K562 (cell line): ENCODE measurements at regions not wholly inside any gene's neighbourhood (a gene's known extent, or its start where the extent isn't known, plus 50 kb on each side); places are given as distances from the start of the nearest gene placed in this dataset.

ENCODE experiments used
- ATAC-seq: fragments of 200-7000 bp; cut with Tn5 transposase; 3 replicates; pipeline ENCODE4 v1.9.1; 2020; ENCODE audit warnings: moderate library complexity
- BruUV-seq: library from RNA; stranded (reverse); fragments of 400-500 nt; replicated peaks from 2 replicates; lab custom pipeline; 2021; lab: Mats Ljungman, UMichigan
- CTCF ChIA-PET: fragments of 300-600 bp; formaldehyde crosslinking; extraction: SDS; loops from one replicate; lab custom pipeline; 2021; ENCODE audit warnings: low intra/inter-chr PET ratio; lab: Yijun Ruan, JAX
- POLR2A ChIA-PET: fragments of 300-600, 350-650 bp; sonication (Branson Sonifier 250); formaldehyde crosslinking; extraction: SDS; loops from one replicate; lab custom pipeline; 2021; ENCODE audit warnings: antibody characterized with exemption, inconsistent platforms; lab: Yijun Ruan, JAX
- DNase-seq, 4 experiments: peaks; one replicate each; pipeline versions ENCODE4 v3.0.0 to v3.0.0-alpha.2; 2011 to 2018; ENCODE audit warnings: low spot score in 3 of 4, mixed read lengths in 3 of 4; ENCODE audit errors: extremely low read depth in 1 of 4
- FAIRE-seq: peaks from 2 replicates; lab custom pipeline; 2011; peaks lifted over from hg19 to GRCh38; lab: Jason Lieb, UNC
- H2AFZ ChIP-seq: 2 replicates; pipeline ENCODE4 v1.6.0; 2011; ENCODE audit warnings: low read depth, low read length, control low read depth, inconsistent platforms
- H3K27ac ChIP-seq: fragments of 200-600 bp; 3 replicates; pipeline ENCODE4 v1.8.0; 2011; ENCODE audit warnings: low read depth, mild to moderate bottlenecking, control low read depth, inconsistent platforms, low read length, moderate library complexity, mixed read lengths; ENCODE audit errors: extremely low read depth
- H3K27me3 ChIP-seq, 2 experiments: fragments of 300-600 bp in 1 of 2; 2 replicates in 1 of 2; 3 replicates in 1 of 2; pipeline versions ENCODE4 v1.6.0 to v1.8.0; 2011; ENCODE audit warnings: inconsistent platforms in 2 of 2, low read length in 2 of 2, mild to moderate bottlenecking in 1 of 2, mixed read lengths in 1 of 2, moderate library complexity in 1 of 2; ENCODE audit not compliant: control insufficient read depth in 2 of 2, insufficient read depth in 2 of 2
- H3K36me3 ChIP-seq: fragments of 300-600 bp; 3 replicates; pipeline ENCODE4 v1.8.0; 2011; ENCODE audit warnings: mild to moderate bottlenecking, low read length, inconsistent platforms; ENCODE audit not compliant: control insufficient read depth, insufficient read depth
- H3K4me1 ChIP-seq, 2 experiments: fragments of 200-600 bp in 1 of 2; replicated peaks in 1 of 2; 2 replicates in 1 of 2; 3 replicates in 1 of 2; pipeline versions ENCODE4 v1.5.1 to v1.8.0; 2011; ENCODE audit warnings: inconsistent platforms in 2 of 2, low read length in 2 of 2, mild to moderate bottlenecking in 1 of 2, mixed read lengths in 1 of 2, moderate library complexity in 1 of 2; ENCODE audit not compliant: control insufficient read depth in 2 of 2, insufficient read depth in 2 of 2
- H3K4me2 ChIP-seq: 2 replicates; pipeline ENCODE4 v1.6.1; 2011; ENCODE audit warnings: low read length, control low read depth, inconsistent platforms, mixed read lengths; ENCODE audit not compliant: insufficient read depth
- H3K4me3 ChIP-seq: fragments of 200-600 bp; sonication (generic), shearing (Covaris generic); 2 replicates; pipeline ENCODE4 v1.5.1; 2016; ENCODE audit warnings: control low read depth, inconsistent platforms
- H3K79me2 ChIP-seq: fragments of 200-600 bp; 3 replicates; pipeline ENCODE4 v1.8.0; 2011; ENCODE audit warnings: low read length, inconsistent platforms; ENCODE audit not compliant: control insufficient read depth, insufficient read depth
- H3K9ac ChIP-seq, 2 experiments: 2 replicates each; pipeline versions ENCODE4 v1.6.0 to v1.6.1; 2011; ENCODE audit warnings: low read depth in 2 of 2, low read length in 2 of 2, control low read depth in 1 of 2, inconsistent platforms in 1 of 2, mild to moderate bottlenecking in 1 of 2, mixed read lengths in 1 of 2; ENCODE audit not compliant: insufficient read depth in 1 of 2
- H3K9me1 ChIP-seq: one replicate; pipeline ENCODE4 v1.6.0; 2011; ENCODE audit warnings: inconsistent platforms, mild to moderate bottlenecking, low read length, moderate library complexity; ENCODE audit not compliant: control insufficient read depth, insufficient read depth
- H3K9me3 ChIP-seq: replicated peaks from 2 replicates; pipeline ENCODE4 v1.5.1; 2011; ENCODE audit warnings: low read depth, low read length, inconsistent platforms; ENCODE audit not compliant: control insufficient read depth, insufficient read depth
- H4K20me1 ChIP-seq: replicated peaks from 2 replicates; pipeline ENCODE4 v1.6.1; 2011; ENCODE audit warnings: low read length, inconsistent platforms, mixed read lengths; ENCODE audit not compliant: control insufficient read depth, insufficient read depth
- HEY1 ChIP-seq: fragments of 250-450 bp; sonication (Bioruptor Pico); IDR thresholded peaks from 2 replicates; pipeline ENCODE4 v1.5.0; 2020; ENCODE audit warnings: mild to moderate bottlenecking, moderate library complexity, borderline replicate concordance
- KAT2B ChIP-seq: IDR thresholded peaks from one replicate; pipeline ENCODE4 v1.6.1; 2012; ENCODE audit warnings: low read depth, mild to moderate bottlenecking, control low read depth, inconsistent platforms, low read length, moderate library complexity
- MAFG ChIP-seq: fragments of 450-650 bp; conservative IDR thresholded peaks from 2 replicates; pipeline ENCODE4 v1.6.1; 2016; ENCODE audit warnings: missing genetic modification characterization, missing compliant biosample characterization
- NR2F6 ChIP-seq: fragments of 450-650 bp; formaldehyde crosslinking; IDR thresholded peaks from 2 replicates; pipeline ENCODE4 v1.4.0; 2020; ENCODE audit warnings: mild to moderate bottlenecking
- RHOXF2B ChIP-seq: fragments of 250-450 bp; sonication (Bioruptor Pico); conservative IDR thresholded peaks from 2 replicates; pipeline ENCODE4 v1.5.1; 2021
- ZNF175 ChIP-seq: fragments of 200-800 bp; sonication (Bioruptor generic); IDR thresholded peaks from 2 replicates; pipeline ENCODE4 v1.6.1; 2016; ENCODE audit warnings: low read depth, mild to moderate bottlenecking, missing genetic modification characterization, missing compliant biosample characterization
- ZNF212 ChIP-seq: fragments of 450-650 bp; formaldehyde crosslinking; IDR thresholded peaks from 2 replicates; pipeline ENCODE4 v1.4.0; 2020; ENCODE audit warnings: mild to moderate bottlenecking
- ZNF263 ChIP-seq: sonication (generic); formaldehyde crosslinking; IDR thresholded peaks from 2 replicates; pipeline ENCODE4 v1.8.0; 2022; ENCODE audit warnings: mild to moderate bottlenecking, missing genetic modification reagents, borderline replicate concordance
- ZNF764 ChIP-seq: fragments of 250-450 bp; sonication (Bioruptor Pico); IDR thresholded peaks from 2 replicates; pipeline ENCODE4 v1.4.0; 2020; ENCODE audit warnings: low read depth, mild to moderate bottlenecking, moderate library complexity
- WGBS: fragments of 100-300 bp; shearing (Covaris generic); methylation state at CpG from one replicate; pipeline ENCODE4 v1.1.6; 2016; ENCODE audit warnings: low coverage, mixed read lengths; ENCODE audit not compliant: insufficient coverage; ENCODE audit errors: missing lambda C conversion rate; 5-methylcytosine and 5-hydroxymethylcytosine counted together
- in situ Hi-C: fragments of 300-500 bp; cut with MboI; formaldehyde crosslinking; loops from 4 replicates; pipeline ENCODE4 v1.15.0; 2018; ENCODE audit warnings: inconsistent platforms, mixed read lengths
- intact Hi-C: fragments of 100-400 bp; cut with micrococcal nuclease; formaldehyde crosslinking; loops from 2 replicates; pipeline ENCODE4 v1.14.2; 2022
- TF ChIP-seq, protein P1 (sequence below): sonication (generic); formaldehyde crosslinking; IDR thresholded peaks from 2 replicates; pipeline ENCODE4 v1.8.0; 2022; ENCODE audit warnings: missing genetic modification reagents, mild to moderate bottlenecking, borderline replicate concordance
- TF ChIP-seq, protein P2 (sequence below): fragments of 450-650 bp; IDR thresholded peaks from 2 replicates; pipeline ENCODE4 v1.6.1; 2016

DNA sequence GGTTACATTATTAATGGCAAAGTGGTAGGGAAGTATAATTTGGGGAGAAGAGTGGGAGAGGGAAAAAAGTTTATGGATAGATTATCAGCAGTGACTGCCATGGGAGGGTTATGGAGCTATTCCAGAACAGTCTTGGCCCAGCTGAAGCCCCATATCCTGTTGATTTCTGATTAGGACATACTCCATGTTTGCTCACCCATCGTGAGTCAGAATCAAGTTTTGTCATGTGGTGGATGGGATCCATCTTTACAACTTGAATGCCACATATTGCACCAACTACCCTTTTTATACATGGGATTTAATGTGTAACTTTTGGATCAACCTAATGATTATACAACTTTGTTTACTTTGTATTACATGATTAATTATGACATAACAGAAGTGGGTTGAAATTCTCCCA is 217.0 kb downstream of the HAO1 start:
- Histone ChIP-seq H3K4me2 (no peak overlapping the region), H3K36me3 (no peaks in the 10 kb centered on the region), H3K9ac (no peak overlapping the region), H3K27me3 (no peaks in the 10 kb centered on the region), H3K27ac (no peak overlapping the region), H4K20me1 (no peaks in the 10 kb centered on the region), H3K4me3 (no peak overlapping the region), H2AFZ (no peak overlapping the region), H3K9me3 (no peaks in the 10 kb centered on the region), H3K9me1 (no peaks in the 10 kb centered on the region), H3K79me2 (no peaks in the 10 kb centered on the region), H3K4me1 (no peaks in the 10 kb centered on the region)
- ATAC-seq (no peak), DNase-seq (no peak), FAIRE-seq (no peak)
- 0% methylated on average over 1 of the region's 1 CpG for WGBS
- in situ Hi-C loops, result no loop called here
- no TSS peak for BruUV-seq
- ChIA-PET POLR2A (no interaction called here), CTCF (no interaction called here)
- intact Hi-C loops, result no loop called here
- TF ChIP-seq ZNF175 (no peak), ZNF263 (no peak), KAT2B (no peak), NR2F6 (CRISPR knock-in tag) (no peak), ZNF212 (no peak), MAFG (tag) (no peak), ZNF764 (no peak), RHOXF2B (CRISPR knock-in tag) (no peak), HEY1 (CRISPR knock-in tag) (no peak)
- TF ChIP-seq, protein P1, sequence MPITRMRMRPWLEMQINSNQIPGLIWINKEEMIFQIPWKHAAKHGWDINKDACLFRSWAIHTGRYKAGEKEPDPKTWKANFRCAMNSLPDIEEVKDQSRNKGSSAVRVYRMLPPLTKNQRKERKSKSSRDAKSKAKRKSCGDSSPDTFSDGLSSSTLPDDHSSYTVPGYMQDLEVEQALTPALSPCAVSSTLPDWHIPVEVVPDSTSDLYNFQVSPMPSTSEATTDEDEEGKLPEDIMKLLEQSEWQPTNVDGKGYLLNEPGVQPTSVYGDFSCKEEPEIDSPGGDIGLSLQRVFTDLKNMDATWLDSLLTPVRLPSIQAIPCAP (CRISPR knock-in tag), result no peak
- TF ChIP-seq, protein P2, sequence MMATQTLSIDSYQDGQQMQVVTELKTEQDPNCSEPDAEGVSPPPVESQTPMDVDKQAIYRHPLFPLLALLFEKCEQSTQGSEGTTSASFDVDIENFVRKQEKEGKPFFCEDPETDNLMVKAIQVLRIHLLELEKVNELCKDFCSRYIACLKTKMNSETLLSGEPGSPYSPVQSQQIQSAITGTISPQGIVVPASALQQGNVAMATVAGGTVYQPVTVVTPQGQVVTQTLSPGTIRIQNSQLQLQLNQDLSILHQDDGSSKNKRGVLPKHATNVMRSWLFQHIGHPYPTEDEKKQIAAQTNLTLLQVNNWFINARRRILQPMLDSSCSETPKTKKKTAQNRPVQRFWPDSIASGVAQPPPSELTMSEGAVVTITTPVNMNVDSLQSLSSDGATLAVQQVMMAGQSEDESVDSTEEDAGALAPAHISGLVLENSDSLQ, result no peak
